GM19467 (cell line): ENCODE measurements at regions not wholly inside any gene's neighbourhood (a gene's known extent, or its start where the extent isn't known, plus 50 kb on each side); places are given as distances from the start of the nearest gene placed in this dataset.
"Not testable (repeated sequence)": the region's sequence is repeated elsewhere in the genome, so short reads cannot be mapped to it uniquely, and the experiment has no call there.

Experiments used
- ATAC-seq: cut with Tn5 transposase; IDR thresholded peaks from one replicate; pipeline ENCODE4 v1.9.1; 2021; ENCODE audit warnings: mild to moderate bottlenecking, moderate library complexity; ENCODE audit not compliant: unreplicated experiment

DNA sequence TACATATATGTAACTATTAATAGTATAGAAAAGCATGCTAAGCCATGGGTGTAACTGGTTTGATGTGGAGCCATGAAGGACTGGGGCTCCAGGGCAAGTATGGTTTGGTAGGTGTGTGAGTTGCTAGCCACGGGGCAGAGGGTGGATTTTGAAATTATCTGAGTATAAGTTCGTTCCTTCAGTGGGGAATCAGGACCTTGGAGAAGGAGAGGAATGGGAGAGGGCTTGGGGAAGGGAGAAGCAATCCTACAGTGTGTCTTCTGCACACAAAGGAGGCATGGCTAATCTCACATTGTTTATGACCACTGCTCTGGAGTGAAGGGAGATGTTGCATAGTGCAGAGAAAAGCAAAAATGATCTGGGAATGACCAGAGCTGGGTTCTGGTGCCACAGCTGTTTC lies 127.8 kb upstream of the CADM1 start:
- no peak for ATAC-seq

DNA sequence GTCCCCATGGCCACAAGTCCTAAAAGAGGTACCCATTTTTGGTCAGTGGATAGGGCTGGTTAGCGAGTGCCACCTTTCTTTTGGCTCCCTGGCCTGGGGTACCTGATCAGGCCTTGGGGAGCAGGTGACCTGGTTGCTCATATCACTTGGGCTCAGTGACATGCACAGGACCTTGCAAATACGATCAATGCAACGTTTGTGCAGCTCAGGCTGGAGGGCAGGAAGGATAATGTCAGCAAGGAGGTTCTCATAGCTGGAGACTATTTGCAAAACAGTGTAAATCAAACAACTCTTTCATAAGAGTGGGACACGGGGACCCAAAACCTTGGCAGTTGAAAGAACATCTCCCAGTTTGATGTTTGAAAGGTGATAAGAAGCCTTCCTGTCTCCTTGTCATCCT lies 127.4 kb upstream of the CADM1 start:
- no peak for ATAC-seq

GRCh38 chr11:115630214-115630613 lies 126.0 kb upstream of the CADM1 start:
- ATAC-seq, result no peak

DNA sequence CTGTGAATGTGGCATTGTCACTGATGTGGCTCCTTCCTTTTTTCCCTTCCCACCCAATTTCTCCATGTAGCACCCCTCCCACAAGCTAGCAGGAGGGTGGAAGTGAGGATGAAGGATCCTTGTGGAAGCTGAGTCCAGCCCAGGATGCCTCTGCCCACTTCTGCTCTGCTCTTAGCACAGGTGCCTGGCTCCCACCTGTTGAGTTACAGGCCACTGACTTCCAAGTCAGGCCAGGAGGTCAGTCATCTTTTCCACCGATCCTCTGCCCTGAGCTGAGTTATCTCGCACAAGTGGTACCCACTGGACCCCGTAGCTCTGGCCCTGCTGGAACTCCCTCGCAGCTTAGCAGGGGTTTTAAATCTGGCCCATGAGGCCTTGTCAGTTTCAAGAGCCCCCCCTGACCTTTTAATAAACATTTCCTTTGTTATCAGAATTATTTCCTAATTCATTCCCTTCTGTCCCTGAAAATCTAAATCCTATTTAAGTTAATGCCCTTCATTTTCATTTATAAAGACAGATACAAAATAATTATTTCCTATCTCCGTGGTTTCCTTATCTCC lies 125.3 kb upstream of the CADM1 start:
- ATAC-seq, result no peak

GRCh38 chr11:115627666-115628460 lies 123.6 kb upstream of the CADM1 start:
- no peak for ATAC-seq

GRCh38 chr11:115627071-115627470 lies 122.9 kb upstream of the CADM1 start:
- no peak for ATAC-seq

GRCh38 chr11:115626414-115626813 lies 122.2 kb upstream of the CADM1 start:
- no peak for ATAC-seq

DNA sequence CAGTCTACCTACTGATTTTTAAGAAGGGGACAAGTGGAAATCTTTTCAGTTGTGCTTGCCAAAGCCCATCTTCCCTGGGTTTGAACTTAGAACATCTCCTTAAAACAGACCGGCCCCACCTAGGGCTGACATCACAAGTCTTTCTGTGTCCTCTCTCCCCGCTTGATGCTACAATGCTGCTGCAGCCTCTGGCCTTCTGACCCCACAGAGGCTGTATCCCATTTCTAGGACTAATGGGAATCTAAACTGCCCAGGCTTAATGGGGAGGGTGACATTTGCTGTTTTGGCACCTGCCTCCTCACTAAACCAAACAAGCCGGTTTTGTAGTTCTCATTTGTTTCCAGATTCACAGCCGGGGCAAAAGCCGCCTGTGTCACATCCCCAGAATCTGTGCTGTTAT lies 121.3 kb upstream of the CADM1 start:
- no peak for ATAC-seq

- no peak for ATAC-seq
These were observed 119.8 kb upstream of the CADM1 start for GRCh38 chr11:115624065-115624464.

- no peak for ATAC-seq
These were observed 118.8 kb upstream of the CADM1 start for GRCh38 chr11:115623021-115623451.

DNA sequence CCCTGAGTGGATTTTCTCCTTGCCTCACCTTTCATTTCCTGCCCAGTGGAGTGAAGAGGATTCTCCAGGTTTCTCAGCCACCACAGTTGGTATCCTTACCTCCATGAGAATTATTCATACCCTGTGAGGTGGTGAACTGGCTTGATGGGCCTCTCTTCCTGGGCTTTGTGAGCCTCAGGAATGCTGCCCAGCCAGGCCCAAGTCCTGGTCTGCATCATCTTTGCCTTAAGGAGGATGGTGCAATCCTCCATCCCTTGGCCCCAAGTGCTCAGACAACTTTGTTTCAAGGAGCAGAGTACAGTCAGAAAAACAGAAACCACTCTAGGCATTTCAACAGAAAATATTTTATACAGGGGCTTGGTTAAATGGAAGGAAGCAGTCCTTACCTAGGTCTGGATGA lies 114.2 kb upstream of the CADM1 start:
- no peak for ATAC-seq

- no peak for ATAC-seq
These were observed 113.6 kb upstream of the CADM1 start for GRCh38 chr11:115617767-115618166.

GRCh38 chr11:115616971-115617370 lies 112.8 kb upstream of the CADM1 start:
- no peak for ATAC-seq

GRCh38 chr11:115613986-115614632 lies 109.9 kb upstream of the CADM1 start:
- no peak for ATAC-seq

GRCh38 chr11:115613004-115613403 lies 108.8 kb upstream of the CADM1 start:
- ATAC-seq, result no peak

DNA sequence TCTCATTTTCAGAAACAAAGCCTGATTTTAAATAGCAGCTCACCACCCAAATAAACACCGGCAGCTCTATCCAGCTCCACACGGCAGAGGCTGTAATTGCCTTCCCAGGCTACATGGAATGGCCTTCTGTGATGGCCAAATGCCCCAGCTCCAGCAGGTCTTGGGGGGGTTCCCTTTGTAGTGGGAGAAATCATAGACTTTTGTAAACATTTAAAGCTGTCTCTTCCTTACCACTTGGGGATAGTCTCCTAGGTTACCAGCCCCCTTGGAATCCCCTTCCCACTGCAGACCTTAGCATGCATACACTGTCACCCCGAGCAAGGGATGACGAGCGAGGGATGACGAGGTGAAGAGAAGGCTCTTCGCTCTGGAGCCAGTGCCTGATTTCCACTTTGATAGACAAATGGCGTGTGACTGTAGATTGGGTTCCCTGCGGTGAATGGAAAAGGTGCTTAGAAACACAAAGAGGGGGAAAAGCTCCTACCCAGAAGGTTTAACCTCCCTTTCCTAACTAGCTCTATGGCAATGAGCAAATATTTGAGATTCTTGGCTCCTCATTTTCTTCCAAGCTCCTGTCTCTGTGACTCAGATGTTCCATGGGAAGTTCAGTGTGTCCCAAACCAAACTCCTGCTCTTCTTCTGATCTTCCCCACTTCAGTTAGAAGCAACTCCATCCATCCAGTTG lies 108.0 kb upstream of the CADM1 start:
- no peak for ATAC-seq

GRCh38 chr11:115611343-115611742 lies 107.1 kb upstream of the CADM1 start:
- no peak for ATAC-seq

GRCh38 chr11:115610908-115611307 lies 106.7 kb upstream of the CADM1 start:
- no peak for ATAC-seq

DNA sequence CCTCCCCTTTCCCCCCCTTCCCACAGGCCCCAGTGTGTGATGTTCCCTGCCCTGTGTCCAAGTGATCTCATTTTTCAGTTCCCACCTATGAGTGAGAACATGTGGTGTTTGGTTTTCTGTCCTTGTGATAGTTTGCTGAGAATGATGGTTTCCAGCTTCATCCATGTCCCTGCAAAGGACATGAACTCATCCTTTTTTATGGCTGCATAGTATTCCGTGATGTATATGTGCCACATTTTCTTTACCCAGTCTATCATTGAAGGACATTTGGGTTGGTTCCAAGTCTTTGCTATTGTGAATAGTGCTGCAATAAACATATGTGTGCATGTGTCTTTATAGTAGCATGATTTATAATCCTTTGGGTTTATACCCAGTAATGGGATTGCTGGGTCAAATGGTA lies 106.0 kb upstream of the CADM1 start:
- ATAC-seq, result not testable (repeated sequence)

- ATAC-seq, result no peak
These were observed 104.8 kb upstream of the CADM1 start for GRCh38 chr11:115608976-115609375.

- ATAC-seq, result no peak
These were observed 103.5 kb upstream of the CADM1 start for GRCh38 chr11:115607621-115608221.
